ENCODE measurements at regions not wholly inside any gene's neighbourhood (a gene's known extent, or its start where the extent isn't known, plus 50 kb on each side); places are given as distances from the start of the nearest gene placed in this dataset.

DNA sequence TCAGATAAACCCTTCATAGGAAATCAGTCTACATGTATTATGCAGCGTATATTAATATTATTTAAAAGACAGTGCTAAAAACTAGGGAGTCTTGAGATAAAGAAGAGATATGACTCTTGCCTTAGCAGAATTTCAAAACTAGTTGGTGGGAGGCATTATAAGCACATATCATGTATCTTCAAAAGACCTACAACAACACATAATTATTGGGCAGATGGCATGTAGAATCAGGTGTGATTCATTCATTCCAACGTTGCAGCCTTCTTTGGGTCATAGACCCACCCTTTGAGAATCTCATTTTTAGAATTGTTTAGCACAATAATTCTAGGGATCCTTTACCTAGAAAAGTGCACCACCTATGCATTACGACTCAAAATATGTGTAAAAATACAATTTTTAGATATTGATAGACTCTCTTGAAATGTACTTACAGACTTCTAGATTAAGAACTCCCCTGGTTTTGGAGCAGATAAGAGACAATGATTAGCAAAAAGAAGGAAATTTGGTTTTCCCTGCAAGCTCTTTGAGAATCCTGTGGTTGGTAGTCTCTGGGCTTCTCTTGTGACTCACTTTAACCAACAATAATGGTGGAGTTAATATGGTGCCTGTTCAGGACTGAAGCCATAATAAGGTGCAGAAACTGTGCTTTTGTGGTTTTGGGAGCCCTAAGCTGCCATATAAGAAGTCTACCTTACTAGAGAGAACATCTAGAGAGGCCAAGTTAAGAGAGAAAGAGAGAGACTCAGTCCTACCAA lies 85.3 kb upstream of the RGS4 start:
- TF ChIP-seq CTCF (conservative IDR thresholded peaks at IDR 0.05; ENCODE audit: low read depth), result no peak
- DNase-seq (ENCODE audit: low spot score), result no peak
- CTCF ChIA-PET, result no interaction called here
- POLR2A ChIA-PET (ENCODE audit: low non-redundant PET), result no interaction called here
- no peak overlapping the region for H3K27ac ChIP-seq

DNA sequence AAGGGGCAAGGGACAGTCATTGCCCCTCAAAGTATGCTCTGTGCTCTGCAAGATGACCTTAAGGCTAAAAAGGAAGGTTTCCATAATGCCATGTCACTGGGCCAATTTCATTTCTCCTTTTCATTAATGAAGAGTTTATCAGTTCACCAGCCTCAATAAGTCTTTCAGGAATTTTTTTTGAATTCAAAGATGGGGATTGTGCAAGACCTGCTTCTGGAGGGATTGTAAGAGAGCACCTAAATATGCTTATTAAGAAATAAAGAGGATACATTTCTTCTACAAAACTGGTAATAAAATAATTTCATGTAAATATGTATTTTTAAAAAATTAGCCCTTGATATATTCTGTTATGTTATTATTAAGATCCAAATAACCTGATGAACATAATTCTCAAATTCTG lies 86.8 kb upstream of the RGS4 start:
- H3K27ac ChIP-seq, result no peak overlapping the region
- no peak for DNase-seq (ENCODE audit: low spot score)
- CTCF ChIA-PET, result no interaction called here
- POLR2A ChIA-PET (ENCODE audit: low non-redundant PET), result no interaction called here
- TF ChIP-seq CTCF (conservative IDR thresholded peaks at IDR 0.05; ENCODE audit: low read depth), result no peak

- DNase-seq (ENCODE audit: low spot score), result no peak
- ChIA-PET CTCF (no interaction called here), POLR2A (ENCODE audit: low non-redundant PET) (no interaction called here)
- no peak for TF ChIP-seq CTCF (conservative IDR thresholded peaks at IDR 0.05; ENCODE audit: low read depth)
- H3K27ac ChIP-seq, result no peak overlapping the region
These were observed 91.1 kb upstream of the RGS4 start for GRCh38 chr1:162977944-162978568.

- no peak overlapping the region for H3K27ac ChIP-seq
- ChIA-PET CTCF (no interaction called here), POLR2A (ENCODE audit: low non-redundant PET) (no interaction called here)
- DNase-seq (ENCODE audit: low spot score), result no peak
- no peak for TF ChIP-seq CTCF (conservative IDR thresholded peaks at IDR 0.05; ENCODE audit: low read depth)
These were observed 92.5 kb upstream of the RGS4 start for GRCh38 chr1:162976628-162977027.

GRCh38 chr1:162974810-162975209 lies 94.4 kb upstream of the RGS4 start:
- TF ChIP-seq CTCF (conservative IDR thresholded peaks at IDR 0.05; ENCODE audit: low read depth), result no peak
- no peak for DNase-seq (ENCODE audit: low spot score)
- no peak overlapping the region for H3K27ac ChIP-seq
- POLR2A ChIA-PET (ENCODE audit: low non-redundant PET), result no interaction called here
- CTCF ChIA-PET, result no interaction called here

DNA sequence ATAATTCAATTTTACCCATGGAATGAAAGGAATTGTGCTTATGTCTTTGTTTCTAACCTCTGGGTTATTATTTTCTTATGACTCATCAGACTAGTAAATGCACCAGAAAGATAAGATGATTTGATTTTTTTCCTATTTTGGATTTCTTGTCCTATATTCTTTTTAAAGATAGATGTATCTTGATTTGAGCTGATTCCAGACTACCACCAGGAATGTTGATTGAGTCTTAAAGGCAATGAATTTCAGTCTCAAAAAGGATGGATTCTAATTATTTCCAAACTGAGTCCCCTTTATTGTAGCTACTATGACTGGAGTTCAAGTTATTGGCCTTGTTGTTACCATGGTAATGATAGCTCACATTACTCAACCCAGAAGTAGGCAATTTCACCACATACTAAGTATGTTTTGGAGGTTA lies 95.8 kb upstream of the RGS4 start:
- POLR2A ChIA-PET (ENCODE audit: low non-redundant PET), result no interaction called here
- peak; percentile 54 for DNase-seq (ENCODE audit: low spot score)
- CTCF ChIA-PET, result no interaction called here

More for the DNA sequence above, 95.8 kb upstream of the RGS4 start:
- no peak for TF ChIP-seq CTCF (conservative IDR thresholded peaks at IDR 0.05; ENCODE audit: low read depth)
- H3K27ac ChIP-seq, result no peak overlapping the region
